Muscle layer of duodenum (tissue), 2 donors: ENCODE measurements at regions not wholly inside any gene's neighbourhood (a gene's known extent, or its start where the extent isn't known, plus 50 kb on each side); places are given as distances from the start of the nearest gene placed in this dataset.

ENCODE experiments used
- H3K27ac ChIP-seq: one replicate; pipeline ENCODE4 v1.7.0; 2013; ENCODE audit warnings: mild to moderate bottlenecking, low read length
- H3K27me3 ChIP-seq: one replicate; pipeline ENCODE4 v1.7.0; 2013; ENCODE audit warnings: low read depth, mild to moderate bottlenecking, control low read depth, low read length
- H3K36me3 ChIP-seq, 2 donors: one replicate each; pipeline ENCODE4 v1.7.0; 2013; ENCODE audit warnings: low read length in 2 of 2, control low read depth in 1 of 2, mild to moderate bottlenecking in 1 of 2; ENCODE audit not compliant: insufficient read depth in 2 of 2, control insufficient read depth in 1 of 2
- H3K4me1 ChIP-seq, 2 donors: one replicate each; pipeline ENCODE4 v1.7.0; 2013; ENCODE audit warnings: low read length in 2 of 2, mild to moderate bottlenecking in 2 of 2, control low read depth in 1 of 2, moderate library complexity in 1 of 2; ENCODE audit not compliant: insufficient read depth in 2 of 2, control insufficient read depth in 1 of 2
- H3K4me3 ChIP-seq, 2 donors: one replicate each; pipeline ENCODE4 v1.7.0; 2013; ENCODE audit warnings: low read length in 2 of 2, low read depth in 1 of 2, mild to moderate bottlenecking in 1 of 2
- H3K9me3 ChIP-seq, 2 donors: one replicate each; pipeline ENCODE4 v1.7.0; 2013; ENCODE audit warnings: low read length in 2 of 2, control low read depth in 1 of 2, mild to moderate bottlenecking in 1 of 2; ENCODE audit not compliant: control insufficient read depth in 1 of 2
- donor health status: healthy.

- Histone ChIP-seq H3K4me1 (no peaks in the 10 kb centered on the region), H3K9me3 (peaks cover 0 to 7% of the 10 kb centered on the region in 2 donors), H3K27me3 (no peaks in the 10 kb centered on the region), H3K36me3 (no peaks in the 10 kb centered on the region), H3K27ac (no peak overlapping the region), H3K4me3 (no peak overlapping the region)
These were observed 170.0 kb downstream of the TSN start for GRCh38 chr2:121925466-121925865.

- Histone ChIP-seq H3K27ac (no peak overlapping the region), H3K27me3 (no peaks in the 10 kb centered on the region), H3K36me3 (no peaks in the 10 kb centered on the region), H3K9me3 (no peaks in the 10 kb centered on the region), H3K4me1 (no peaks in the 10 kb centered on the region), H3K4me3 (no peak overlapping the region)
These were observed 187.8 kb downstream of the TSN start for GRCh38 chr2:121943285-121943684.

- no peaks in the 10 kb centered on the region for H3K4me1 ChIP-seq
- H3K4me3 ChIP-seq, result no peak overlapping the region
- H3K27me3 ChIP-seq, result no peaks in the 10 kb centered on the region
- H3K9me3 ChIP-seq, result no peaks in the 10 kb centered on the region
- no peaks in the 10 kb centered on the region for H3K36me3 ChIP-seq
- H3K27ac ChIP-seq, result no peak overlapping the region
These were observed 188.8 kb downstream of the TSN start for GRCh38 chr2:121944072-121944831.

GRCh38 chr2:121947674-121948073 lies 192.2 kb downstream of the TSN start:
- H3K27ac ChIP-seq, result no peak overlapping the region
- H3K27me3 ChIP-seq, result no peaks in the 10 kb centered on the region
- no peak overlapping the region for H3K4me3 ChIP-seq
- H3K9me3 ChIP-seq, result no peaks in the 10 kb centered on the region
- no peaks in the 10 kb centered on the region for H3K36me3 ChIP-seq
- no peaks in the 10 kb centered on the region for H3K4me1 ChIP-seq

- Histone ChIP-seq H3K36me3 (no peaks in the 10 kb centered on the region), H3K27me3 (no peaks in the 10 kb centered on the region), H3K4me1 (no peaks in the 10 kb centered on the region), H3K9me3 (no peaks in the 10 kb centered on the region), H3K4me3 (no peak overlapping the region), H3K27ac (no peak overlapping the region)
These were observed 193.8 kb downstream of the TSN start for GRCh38 chr2:121949271-121949670.

GRCh38 chr2:121955426-121955825 lies 200.0 kb downstream of the TSN start:
- no peaks in the 10 kb centered on the region for H3K9me3 ChIP-seq
- no peak overlapping the region for H3K27ac ChIP-seq
- H3K4me1 ChIP-seq, result no peaks in the 10 kb centered on the region
- no peaks in the 10 kb centered on the region for H3K27me3 ChIP-seq
- no peak overlapping the region for H3K4me3 ChIP-seq
- H3K36me3 ChIP-seq, result no peaks in the 10 kb centered on the region

- Histone ChIP-seq H3K4me3 (no peak overlapping the region), H3K9me3 (no peaks in the 10 kb centered on the region), H3K4me1 (no peaks in the 10 kb centered on the region), H3K27ac (no peak overlapping the region), H3K36me3 (no peaks in the 10 kb centered on the region), H3K27me3 (no peaks in the 10 kb centered on the region)
These were observed 200.4 kb downstream of the TSN start for GRCh38 chr2:121955872-121956271.

- H3K4me1 ChIP-seq, result no peaks in the 10 kb centered on the region
- H3K4me3 ChIP-seq, result no peak overlapping the region
- no peaks in the 10 kb centered on the region for H3K27me3 ChIP-seq
- H3K27ac ChIP-seq, result no peak overlapping the region
- H3K9me3 ChIP-seq, result no peaks in the 10 kb centered on the region
- H3K36me3 ChIP-seq, result no peaks in the 10 kb centered on the region
These were observed 204.8 kb downstream of the TSN start for GRCh38 chr2:121960251-121960650.

GRCh38 chr2:121961761-121962160 lies 206.3 kb downstream of the TSN start:
- Histone ChIP-seq H3K36me3 (no peaks in the 10 kb centered on the region), H3K27ac (no peak overlapping the region), H3K4me3 (no peak overlapping the region), H3K9me3 (no peaks in the 10 kb centered on the region), H3K27me3 (no peaks in the 10 kb centered on the region), H3K4me1 (no peaks in the 10 kb centered on the region)

- Histone ChIP-seq H3K4me1 (peaks cover 0 to 24% of the 10 kb centered on the region in 2 donors), H3K36me3 (no peaks in the 10 kb centered on the region), H3K27ac (no peak overlapping the region), H3K27me3 (no peaks in the 10 kb centered on the region), H3K4me3 (no peak overlapping the region), H3K9me3 (no peaks in the 10 kb centered on the region)
These were observed 210.2 kb downstream of the TSN start for GRCh38 chr2:121965661-121966060.

GRCh38 chr2:121966663-121967062 lies 211.2 kb downstream of the TSN start:
- Histone ChIP-seq H3K4me1 (peaks cover 0 to 24% of the 10 kb centered on the region in 2 donors), H3K4me3 (no peak overlapping the region), H3K27me3 (no peaks in the 10 kb centered on the region), H3K36me3 (no peaks in the 10 kb centered on the region), H3K9me3 (no peaks in the 10 kb centered on the region), H3K27ac (no peak overlapping the region)

- Histone ChIP-seq H3K27me3 (no peaks in the 10 kb centered on the region), H3K36me3 (no peaks in the 10 kb centered on the region), H3K4me1 (peaks cover 0 to 24% of the 10 kb centered on the region in 2 donors), H3K27ac (peak overlapping the region; percentile 35), H3K4me3 (no peak overlapping the region), H3K9me3 (no peaks in the 10 kb centered on the region)
These were observed 213.7 kb downstream of the TSN start for GRCh38 chr2:121969166-121969565.
